ENCODE measurements at regions not wholly inside any gene's neighbourhood (a gene's known extent, or its start where the extent isn't known, plus 50 kb on each side); places are given as distances from the start of the nearest gene placed in this dataset.

DNA sequence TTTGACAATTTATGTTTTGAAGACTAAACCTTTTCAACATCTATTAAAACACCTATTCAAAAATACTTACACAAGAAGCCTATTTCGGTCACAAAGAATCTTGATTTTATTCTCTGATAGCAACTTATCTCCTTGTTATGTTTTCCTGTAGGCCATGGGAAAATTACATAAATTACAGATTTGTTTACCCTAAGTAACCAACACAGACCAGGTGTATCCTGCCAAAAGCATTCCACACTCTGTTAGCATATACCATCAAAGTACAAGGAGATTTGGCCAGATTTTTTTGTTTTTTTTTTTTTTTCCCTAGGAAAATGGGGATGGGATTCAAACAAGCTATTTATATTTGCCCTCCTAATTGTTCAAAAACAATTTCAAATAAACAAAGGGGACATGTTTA lies 497.9 kb upstream of the MAGEB18 start:
- FAIRE-seq, result no peak
- no peaks in the 10 kb centered on the region for H3K27me3 ChIP-seq (replicated peaks in 1 of 2; ENCODE audit: control insufficient read depth in 2 of 2, insufficient read depth in 2 of 2, low read length in 1 of 2)
- no peaks in the 10 kb centered on the region for H3K9me3 ChIP-seq (replicated peaks; ENCODE audit: control insufficient read depth, insufficient read depth, low read length)
- POLR2A ChIA-PET, result no interaction called here
- H3K4me3 ChIP-seq, result no peak overlapping the region
- RAD21 ChIA-PET (ENCODE audit: unreplicated experiment), result no interaction called here
- H3K9ac ChIP-seq (ENCODE audit: control insufficient read depth, insufficient read depth, low read length), result no peak overlapping the region
- CTCF ChIA-PET, result no interaction called here
- H3K4me2 ChIP-seq (ENCODE audit: control insufficient read depth, insufficient read depth), result no peak overlapping the region
- SMC1A ChIA-PET (ENCODE audit: uncharacterized antibody, unreplicated experiment), result no interaction called here
- intact Hi-C loops (cut with micrococcal nuclease; ENCODE audit: unreplicated experiment), result no loop called here
- BruUV-seq (replicated peaks), result no TSS peak
- DNase-seq (ENCODE audit: low read depth, low spot score), result no peak
- no peaks in the 10 kb centered on the region for H3K36me3 ChIP-seq (ENCODE audit: control insufficient read depth in 2 of 2, insufficient read depth in 2 of 2, low read length in 1 of 2)
- H4K20me1 ChIP-seq (ENCODE audit: control insufficient read depth, insufficient read depth), result no peaks in the 10 kb centered on the region
- in situ Hi-C loops (cut with MboI), result no loop called here
- TF ChIP-seq, protein P1, sequence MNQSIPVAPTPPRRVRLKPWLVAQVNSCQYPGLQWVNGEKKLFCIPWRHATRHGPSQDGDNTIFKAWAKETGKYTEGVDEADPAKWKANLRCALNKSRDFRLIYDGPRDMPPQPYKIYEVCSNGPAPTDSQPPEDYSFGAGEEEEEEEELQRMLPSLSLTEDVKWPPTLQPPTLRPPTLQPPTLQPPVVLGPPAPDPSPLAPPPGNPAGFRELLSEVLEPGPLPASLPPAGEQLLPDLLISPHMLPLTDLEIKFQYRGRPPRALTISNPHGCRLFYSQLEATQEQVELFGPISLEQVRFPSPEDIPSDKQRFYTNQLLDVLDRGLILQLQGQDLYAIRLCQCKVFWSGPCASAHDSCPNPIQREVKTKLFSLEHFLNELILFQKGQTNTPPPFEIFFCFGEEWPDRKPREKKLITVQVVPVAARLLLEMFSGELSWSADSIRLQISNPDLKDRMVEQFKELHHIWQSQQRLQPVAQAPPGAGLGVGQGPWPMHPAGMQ (IDR thresholded peaks at IDR 0.05; ENCODE audit: borderline replicate concordance), result no peak
- TF ChIP-seq NFIC (IDR thresholded peaks at IDR 0.05; ENCODE audit: low read depth, low read length) (no peak), NFXL1 (IDR thresholded peaks at IDR 0.05; ENCODE audit: borderline replicate concordance) (no peak), EZH2 (IDR thresholded peaks at IDR 0.05; ENCODE audit: borderline replicate concordance, control insufficient read depth, low read depth, low read length) (no peak), MTA3 (IDR thresholded peaks at IDR 0.05; ENCODE audit: borderline replicate concordance, low read length) (no peak), POLR2AphosphoS2 (IDR thresholded peaks at IDR 0.05; ENCODE audit: low read depth, low read length) (no peak), SMC3 (IDR thresholded peaks at IDR 0.05; ENCODE audit: borderline replicate concordance, low read length) (no peak), CBX3 (IDR thresholded peaks at IDR 0.05; ENCODE audit: borderline replicate concordance, low read depth) (no peak), CHD1 (IDR thresholded peaks at IDR 0.05; ENCODE audit: low read depth, low read length) (no peak), RAD21 (IDR thresholded peaks at IDR 0.05; ENCODE audit: insufficient read depth, low read depth, low read length) (no peak), RELA (IDR thresholded peaks at IDR 0.05; ENCODE audit: borderline replicate concordance, partially characterized antibody) (no peak), KLF5 (IDR thresholded peaks at IDR 0.05; ENCODE audit: partially characterized antibody) (no peak), JUND (IDR thresholded peaks at IDR 0.05; ENCODE audit: low read depth, low read length) (no peak), LARP7 (IDR thresholded peaks at IDR 0.05) (no peak), NR2C2 (IDR thresholded peaks at IDR 0.05; ENCODE audit: borderline replicate concordance, control insufficient read depth, insufficient read length, low read depth) (no peak)
- TF ChIP-seq, protein P2, sequence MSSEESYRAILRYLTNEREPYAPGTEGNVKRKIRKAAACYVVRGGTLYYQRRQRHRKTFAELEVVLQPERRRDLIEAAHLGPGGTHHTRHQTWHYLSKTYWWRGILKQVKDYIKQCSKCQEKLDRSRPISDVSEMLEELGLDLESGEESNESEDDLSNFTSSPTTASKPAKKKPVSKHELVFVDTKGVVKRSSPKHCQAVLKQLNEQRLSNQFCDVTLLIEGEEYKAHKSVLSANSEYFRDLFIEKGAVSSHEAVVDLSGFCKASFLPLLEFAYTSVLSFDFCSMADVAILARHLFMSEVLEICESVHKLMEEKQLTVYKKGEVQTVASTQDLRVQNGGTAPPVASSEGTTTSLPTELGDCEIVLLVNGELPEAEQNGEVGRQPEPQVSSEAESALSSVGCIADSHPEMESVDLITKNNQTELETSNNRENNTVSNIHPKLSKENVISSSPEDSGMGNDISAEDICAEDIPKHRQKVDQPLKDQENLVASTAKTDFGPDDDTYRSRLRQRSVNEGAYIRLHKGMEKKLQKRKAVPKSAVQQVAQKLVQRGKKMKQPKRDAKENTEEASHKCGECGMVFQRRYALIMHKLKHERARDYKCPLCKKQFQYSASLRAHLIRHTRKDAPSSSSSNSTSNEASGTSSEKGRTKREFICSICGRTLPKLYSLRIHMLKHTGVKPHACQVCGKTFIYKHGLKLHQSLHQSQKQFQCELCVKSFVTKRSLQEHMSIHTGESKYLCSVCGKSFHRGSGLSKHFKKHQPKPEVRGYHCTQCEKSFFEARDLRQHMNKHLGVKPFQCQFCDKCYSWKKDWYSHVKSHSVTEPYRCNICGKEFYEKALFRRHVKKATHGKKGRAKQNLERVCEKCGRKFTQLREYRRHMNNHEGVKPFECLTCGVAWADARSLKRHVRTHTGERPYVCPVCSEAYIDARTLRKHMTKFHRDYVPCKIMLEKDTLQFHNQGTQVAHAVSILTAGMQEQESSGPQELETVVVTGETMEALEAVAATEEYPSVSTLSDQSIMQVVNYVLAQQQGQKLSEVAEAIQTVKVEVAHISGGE (CRISPR knock-in tag; IDR thresholded peaks at IDR 0.05), result no peak
- TF ChIP-seq, protein P3, sequence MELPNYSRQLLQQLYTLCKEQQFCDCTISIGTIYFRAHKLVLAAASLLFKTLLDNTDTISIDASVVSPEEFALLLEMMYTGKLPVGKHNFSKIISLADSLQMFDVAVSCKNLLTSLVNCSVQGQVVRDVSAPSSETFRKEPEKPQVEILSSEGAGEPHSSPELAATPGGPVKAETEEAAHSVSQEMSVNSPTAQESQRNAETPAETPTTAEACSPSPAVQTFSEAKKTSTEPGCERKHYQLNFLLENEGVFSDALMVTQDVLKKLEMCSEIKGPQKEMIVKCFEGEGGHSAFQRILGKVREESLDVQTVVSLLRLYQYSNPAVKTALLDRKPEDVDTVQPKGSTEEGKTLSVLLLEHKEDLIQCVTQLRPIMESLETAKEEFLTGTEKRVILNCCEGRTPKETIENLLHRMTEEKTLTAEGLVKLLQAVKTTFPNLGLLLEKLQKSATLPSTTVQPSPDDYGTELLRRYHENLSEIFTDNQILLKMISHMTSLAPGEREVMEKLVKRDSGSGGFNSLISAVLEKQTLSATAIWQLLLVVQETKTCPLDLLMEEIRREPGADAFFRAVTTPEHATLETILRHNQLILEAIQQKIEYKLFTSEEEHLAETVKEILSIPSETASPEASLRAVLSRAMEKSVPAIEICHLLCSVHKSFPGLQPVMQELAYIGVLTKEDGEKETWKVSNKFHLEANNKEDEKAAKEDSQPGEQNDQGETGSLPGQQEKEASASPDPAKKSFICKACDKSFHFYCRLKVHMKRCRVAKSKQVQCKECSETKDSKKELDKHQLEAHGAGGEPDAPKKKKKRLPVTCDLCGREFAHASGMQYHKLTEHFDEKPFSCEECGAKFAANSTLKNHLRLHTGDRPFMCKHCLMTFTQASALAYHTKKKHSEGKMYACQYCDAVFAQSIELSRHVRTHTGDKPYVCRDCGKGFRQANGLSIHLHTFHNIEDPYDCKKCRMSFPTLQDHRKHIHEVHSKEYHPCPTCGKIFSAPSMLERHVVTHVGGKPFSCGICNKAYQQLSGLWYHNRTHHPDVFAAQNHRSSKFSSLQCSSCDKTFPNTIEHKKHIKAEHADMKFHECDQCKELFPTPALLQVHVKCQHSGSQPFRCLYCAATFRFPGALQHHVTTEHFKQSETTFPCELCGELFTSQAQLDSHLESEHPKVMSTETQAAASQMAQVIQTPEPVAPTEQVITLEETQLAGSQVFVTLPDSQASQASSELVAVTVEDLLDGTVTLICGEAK (IDR thresholded peaks at IDR 0.05; ENCODE audit: borderline replicate concordance), result no peak
- no peak for ATAC-seq
- no peaks in the 10 kb centered on the region for H3K79me2 ChIP-seq (ENCODE audit: control insufficient read depth, insufficient read depth, low read length)
- no peak overlapping the region for H3K27ac ChIP-seq (ENCODE audit: control insufficient read depth, insufficient read depth)
- H3K4me1 ChIP-seq (ENCODE audit: control insufficient read depth, insufficient read depth, low read length), result no peaks in the 10 kb centered on the region
- no peak overlapping the region for H2AFZ ChIP-seq (ENCODE audit: control insufficient read depth, low read depth, low read length)
- 0% methylated on average over 1 of the region's 1 CpG for WGBS (ENCODE audit: insufficient coverage, insufficient replicate concordance, low lambda C conversion rate, missing lambda C conversion rate)
